ENCODE measurements at regions not wholly inside any gene's neighbourhood (a gene's known extent, or its start where the extent isn't known, plus 50 kb on each side); places are given as distances from the start of the nearest gene placed in this dataset.

GRCh38 chr20:50280851-50281655 is 90.4 kb downstream of the CEBPB start:
- H3K79me2 ChIP-seq (ENCODE audit: control insufficient read depth, insufficient read depth, low read length), result no peaks in the 10 kb centered on the region
- CTCF ChIA-PET, result interaction anchor here (0.7 to 1.6 kb wide), 3 partner anchors 9 to 15 kb away, joined by 3 read pairs; no protein-coding TSS in a partner anchor
- no peak overlapping the region for H3K4me3 ChIP-seq (replicated peaks in 1 of 3; ENCODE audit: insufficient read depth in 1 of 3, low read depth in 1 of 3, low read length in 3 of 3)
- H3K9me1 ChIP-seq (replicated peaks; ENCODE audit: control insufficient read depth, extremely low read depth, insufficient read depth, low read length), result no peaks in the 10 kb centered on the region
- peaks cover 20% of the 10 kb centered on the region for H3K4me1 ChIP-seq (ENCODE audit: control insufficient read depth, extremely low read depth, insufficient read depth, low read length)
- H3K9me3 ChIP-seq (replicated peaks; ENCODE audit: control insufficient read depth, insufficient read depth, low read length), result no peaks in the 10 kb centered on the region
- FAIRE-seq, result no peak
- intact Hi-C loops (cut with micrococcal nuclease) (no loop called here), dilution Hi-C loops (cut with MboI; ENCODE audit: extremely low pct_ligation_motif_present, low sequenced_read_pairs) (no loop called here)
- no peaks in the 10 kb centered on the region for H3K36me3 ChIP-seq (ENCODE audit: control insufficient read depth in 2 of 2, extremely low read depth in 1 of 2, insufficient read depth in 2 of 2, low read length in 2 of 2)
- no peak overlapping the region for H2AFZ ChIP-seq (ENCODE audit: low read depth, low read length)
- no peak overlapping the region for H3K4me2 ChIP-seq (ENCODE audit: insufficient read depth, low read length)
- H3K27ac ChIP-seq (ENCODE audit: insufficient read depth, low read depth, low read length), result no peak overlapping the region
- H3K27me3 ChIP-seq (ENCODE audit: control insufficient read depth in 2 of 2, insufficient read depth in 2 of 2, low read length in 2 of 2), result no peaks in the 10 kb centered on the region
- TF ChIP-seq GATA2 (IDR thresholded peaks at IDR 0.05; ENCODE audit: insufficient read depth, insufficient read length, low read depth, low read length) (no peak), POLR2A (IDR thresholded peaks at IDR 0.05; ENCODE audit: low read depth, low read length) (no peak), MAX (IDR thresholded peaks at IDR 0.05; ENCODE audit: insufficient read depth, insufficient read length) (no peak), EZH2 (IDR thresholded peaks at IDR 0.05; ENCODE audit: borderline replicate concordance, low read depth, low read length, severe bottlenecking) (no peak)
- TF ChIP-seq, protein P1, sequence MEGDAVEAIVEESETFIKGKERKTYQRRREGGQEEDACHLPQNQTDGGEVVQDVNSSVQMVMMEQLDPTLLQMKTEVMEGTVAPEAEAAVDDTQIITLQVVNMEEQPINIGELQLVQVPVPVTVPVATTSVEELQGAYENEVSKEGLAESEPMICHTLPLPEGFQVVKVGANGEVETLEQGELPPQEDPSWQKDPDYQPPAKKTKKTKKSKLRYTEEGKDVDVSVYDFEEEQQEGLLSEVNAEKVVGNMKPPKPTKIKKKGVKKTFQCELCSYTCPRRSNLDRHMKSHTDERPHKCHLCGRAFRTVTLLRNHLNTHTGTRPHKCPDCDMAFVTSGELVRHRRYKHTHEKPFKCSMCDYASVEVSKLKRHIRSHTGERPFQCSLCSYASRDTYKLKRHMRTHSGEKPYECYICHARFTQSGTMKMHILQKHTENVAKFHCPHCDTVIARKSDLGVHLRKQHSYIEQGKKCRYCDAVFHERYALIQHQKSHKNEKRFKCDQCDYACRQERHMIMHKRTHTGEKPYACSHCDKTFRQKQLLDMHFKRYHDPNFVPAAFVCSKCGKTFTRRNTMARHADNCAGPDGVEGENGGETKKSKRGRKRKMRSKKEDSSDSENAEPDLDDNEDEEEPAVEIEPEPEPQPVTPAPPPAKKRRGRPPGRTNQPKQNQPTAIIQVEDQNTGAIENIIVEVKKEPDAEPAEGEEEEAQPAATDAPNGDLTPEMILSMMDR (IDR thresholded peaks at IDR 0.05; ENCODE audit: extremely low read depth in 1 of 2, insufficient read depth in 1 of 2, low read depth in 1 of 2, low read length in 2 of 2), result no peak
- POLR2A ChIA-PET, result no interaction called here
- no peak for DNase-seq (ENCODE audit: low read depth, low spot score)
- H4K20me1 ChIP-seq (replicated peaks; ENCODE audit: control insufficient read depth, extremely low read depth, insufficient read depth, low read length), result no peaks in the 10 kb centered on the region
- no peak overlapping the region for H3K9ac ChIP-seq (replicated peaks; ENCODE audit: extremely low read depth, insufficient read depth, low read length)
- no TSS peak for BruUV-seq (replicated peaks)

Measured in endothelial cell of umbilical vein (primary cell).